ENCODE measurements at regions not wholly inside any gene's neighbourhood (a gene's known extent, or its start where the extent isn't known, plus 50 kb on each side); places are given as distances from the start of the nearest gene placed in this dataset.

GRCh38 chr15:66872405-66872804 lies 170.4 kb downstream of the SMAD6 start:
- TF ChIP-seq CTCF (IDR thresholded peaks at IDR 0.05) (no peak), EP300 (IDR thresholded peaks at IDR 0.05) (no peak), POLR2AphosphoS5 (IDR thresholded peaks at IDR 0.05) (no peak)
